ENCODE measurements at regions not wholly inside any gene's neighbourhood (a gene's known extent, or its start where the extent isn't known, plus 50 kb on each side); places are given as distances from the start of the nearest gene placed in this dataset.

DNA sequence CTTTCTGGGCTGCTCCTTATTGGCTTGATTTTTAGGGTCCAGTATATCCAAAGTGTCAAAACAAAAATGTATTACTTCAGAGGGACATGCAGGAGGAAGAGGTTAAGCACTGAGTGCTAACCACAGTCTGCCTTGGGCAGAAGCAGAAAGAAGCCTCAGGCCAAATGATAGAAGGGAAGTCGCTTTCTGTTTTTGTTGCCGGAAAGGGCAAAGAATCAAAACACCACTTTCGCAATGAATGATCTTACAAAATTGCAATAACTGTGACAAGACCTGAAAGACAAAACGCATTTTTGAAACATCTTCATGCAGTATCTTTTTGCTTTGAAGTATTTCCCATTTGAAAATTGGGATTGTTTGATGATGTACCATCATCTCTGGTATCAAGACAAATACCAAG, 70.1 kb upstream of the PICALM start:
- TF ChIP-seq EZH2 (IDR thresholded peaks at IDR 0.05; ENCODE audit: insufficient read depth, poor library complexity, severe bottlenecking) (no peak), EZH2phosphoT487 (IDR thresholded peaks at IDR 0.05; ENCODE audit: insufficient read depth, low read depth) (no peak)
